GM12892 (cell line): ENCODE measurements at regions not wholly inside any gene's neighbourhood (a gene's known extent, or its start where the extent isn't known, plus 50 kb on each side); places are given as distances from the start of the nearest gene placed in this dataset.

Experiments used
- POLR2A ChIP-seq: IDR thresholded peaks from 2 replicates; pipeline ENCODE4 v1.6.1; 2011; ENCODE audit warnings: low read depth, low read length, control low read depth
- POLR2AphosphoS5 ChIP-seq: IDR thresholded peaks from 2 replicates; pipeline ENCODE4 v1.6.1; 2011; ENCODE audit warnings: low read depth, low read length, control low read depth

GRCh38 chrX:4663085-4663484, 949.6 kb upstream of the PRKX start:
- TF ChIP-seq POLR2A: no peak
- no peak for TF ChIP-seq POLR2AphosphoS5
